NB4 (cell line): ENCODE measurements at regions not wholly inside any gene's neighbourhood (a gene's known extent, or its start where the extent isn't known, plus 50 kb on each side); places are given as distances from the start of the nearest gene placed in this dataset.

ENCODE experiments used
- POLR2A ChIP-seq: IDR thresholded peaks from 2 replicates; pipeline ENCODE4 v1.6.1; 2011; ENCODE audit warnings: mild to moderate bottlenecking; ENCODE audit not compliant: insufficient read length; ENCODE audit errors: extremely low read depth
- TF ChIP-seq, protein P1 (sequence below): IDR thresholded peaks from one replicate; pipeline ENCODE4 v1.5.1; 2012; ENCODE audit warnings: low read depth, low read length

GRCh38 chr10:124181656-124182055 lies 88.3 kb upstream of the CHST15 start:
- TF ChIP-seq, protein P1, sequence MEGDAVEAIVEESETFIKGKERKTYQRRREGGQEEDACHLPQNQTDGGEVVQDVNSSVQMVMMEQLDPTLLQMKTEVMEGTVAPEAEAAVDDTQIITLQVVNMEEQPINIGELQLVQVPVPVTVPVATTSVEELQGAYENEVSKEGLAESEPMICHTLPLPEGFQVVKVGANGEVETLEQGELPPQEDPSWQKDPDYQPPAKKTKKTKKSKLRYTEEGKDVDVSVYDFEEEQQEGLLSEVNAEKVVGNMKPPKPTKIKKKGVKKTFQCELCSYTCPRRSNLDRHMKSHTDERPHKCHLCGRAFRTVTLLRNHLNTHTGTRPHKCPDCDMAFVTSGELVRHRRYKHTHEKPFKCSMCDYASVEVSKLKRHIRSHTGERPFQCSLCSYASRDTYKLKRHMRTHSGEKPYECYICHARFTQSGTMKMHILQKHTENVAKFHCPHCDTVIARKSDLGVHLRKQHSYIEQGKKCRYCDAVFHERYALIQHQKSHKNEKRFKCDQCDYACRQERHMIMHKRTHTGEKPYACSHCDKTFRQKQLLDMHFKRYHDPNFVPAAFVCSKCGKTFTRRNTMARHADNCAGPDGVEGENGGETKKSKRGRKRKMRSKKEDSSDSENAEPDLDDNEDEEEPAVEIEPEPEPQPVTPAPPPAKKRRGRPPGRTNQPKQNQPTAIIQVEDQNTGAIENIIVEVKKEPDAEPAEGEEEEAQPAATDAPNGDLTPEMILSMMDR: no peak
- TF ChIP-seq POLR2A: no peak
